Astrocyte of the cerebellum (primary cell): ENCODE measurements at regions not wholly inside any gene's neighbourhood (a gene's known extent, or its start where the extent isn't known, plus 50 kb on each side); places are given as distances from the start of the nearest gene placed in this dataset.
"Not testable (repeated sequence)": the region's sequence is repeated elsewhere in the genome, so short reads cannot be mapped to it uniquely, and the experiment has no call there.

Experiments
- DNase-seq: peaks from one replicate; pipeline ENCODE4 v3.0.0-alpha.2; 2011; ENCODE audit warnings: low read depth
- H3K4me3 ChIP-seq: 2 replicates; pipeline ENCODE4 v1.5.1; 2011; ENCODE audit warnings: mild to moderate bottlenecking, low read depth, low read length, moderate library complexity
- CTCF ChIP-seq: IDR thresholded peaks from 2 replicates; pipeline ENCODE4 v1.5.1; 2012; ENCODE audit warnings: low read length, low read depth, moderate library complexity, mild to moderate bottlenecking; ENCODE audit errors: missing control alignments
- in situ Hi-C: cut with HindIII; loops from 2 replicates; pipeline ENCODE4 v1.10.0; 2017; ENCODE audit warnings: low sequenced_read_pairs

GRCh38 chr11:87812571-87813365 lies 362.5 kb downstream of the RAB38 start:
- H3K4me3 ChIP-seq = no peak overlapping the region
- TF ChIP-seq CTCF = no peak
- in situ Hi-C loops = no loop called here
- DNase-seq = no peak

- no peak for TF ChIP-seq CTCF
- no peak for DNase-seq
- no peak overlapping the region for H3K4me3 ChIP-seq
- in situ Hi-C loops = no loop called here
These were observed 364.8 kb downstream of the RAB38 start for GRCh38 chr11:87810486-87810885.

- no peak for DNase-seq
- no peak overlapping the region for H3K4me3 ChIP-seq
- TF ChIP-seq CTCF = no peak
- in situ Hi-C loops = no loop called here
These were observed 366.0 kb downstream of the RAB38 start for GRCh38 chr11:87809256-87809655.

- DNase-seq = no peak
- in situ Hi-C loops = no loop called here
These were observed 371.1 kb downstream of the RAB38 start for GRCh38 chr11:87804176-87804575.

GRCh38 chr11:87803748-87804147 lies 371.5 kb downstream of the RAB38 start:
- in situ Hi-C loops = no loop called here

More at GRCh38 chr11:87804176-87804575, 371.1 kb downstream of the RAB38 start:
- H3K4me3 ChIP-seq = no peak overlapping the region
- no peak for TF ChIP-seq CTCF

GRCh38 chr11:87784862-87785261 lies 390.4 kb downstream of the RAB38 start:
- H3K4me3 ChIP-seq, DNase-seq, in situ Hi-C loops: not testable (repeated sequence)

More at GRCh38 chr11:87803748-87804147, 371.5 kb downstream of the RAB38 start:
- DNase-seq = no peak
- no peak for TF ChIP-seq CTCF
- no peak overlapping the region for H3K4me3 ChIP-seq

- H3K4me3 ChIP-seq = no peak overlapping the region
- no peak for DNase-seq
- in situ Hi-C loops = no loop called here
- no peak for TF ChIP-seq CTCF
These were observed 395.2 kb downstream of the RAB38 start for GRCh38 chr11:87780068-87780413.
